Stimulated activated CD4-positive, alpha-beta T cell treated with anti-CD3 and anti-CD28 coated beads, Interleukin-1b, Interleukin-23, amount 100 ng/mL, for 24 hours (primary cell): ENCODE measurements at regions not wholly inside any gene's neighbourhood (a gene's known extent, or its start where the extent isn't known, plus 50 kb on each side); places are given as distances from the start of the nearest gene placed in this dataset.

Source experiments
- DNase-seq, 4 experiments: peaks; one replicate each; pipeline ENCODE4 v3.0.0-alpha.2; 2020; ENCODE audit warnings: low read depth in 4 of 4, low spot score in 1 of 4

- no peak for DNase-seq
Observed at GRCh38 chr6:113646701-113647100, 210.4 kb upstream of the MARCKS start.

- no peak for DNase-seq
Observed at GRCh38 chr6:113647143-113647889, 209.8 kb upstream of the MARCKS start.

GRCh38 chr6:113648698-113649097 is 208.4 kb upstream of the MARCKS start:
- DNase-seq, result no peak

- no peak for DNase-seq
Observed at GRCh38 chr6:113649276-113649675, 207.9 kb upstream of the MARCKS start.

DNA sequence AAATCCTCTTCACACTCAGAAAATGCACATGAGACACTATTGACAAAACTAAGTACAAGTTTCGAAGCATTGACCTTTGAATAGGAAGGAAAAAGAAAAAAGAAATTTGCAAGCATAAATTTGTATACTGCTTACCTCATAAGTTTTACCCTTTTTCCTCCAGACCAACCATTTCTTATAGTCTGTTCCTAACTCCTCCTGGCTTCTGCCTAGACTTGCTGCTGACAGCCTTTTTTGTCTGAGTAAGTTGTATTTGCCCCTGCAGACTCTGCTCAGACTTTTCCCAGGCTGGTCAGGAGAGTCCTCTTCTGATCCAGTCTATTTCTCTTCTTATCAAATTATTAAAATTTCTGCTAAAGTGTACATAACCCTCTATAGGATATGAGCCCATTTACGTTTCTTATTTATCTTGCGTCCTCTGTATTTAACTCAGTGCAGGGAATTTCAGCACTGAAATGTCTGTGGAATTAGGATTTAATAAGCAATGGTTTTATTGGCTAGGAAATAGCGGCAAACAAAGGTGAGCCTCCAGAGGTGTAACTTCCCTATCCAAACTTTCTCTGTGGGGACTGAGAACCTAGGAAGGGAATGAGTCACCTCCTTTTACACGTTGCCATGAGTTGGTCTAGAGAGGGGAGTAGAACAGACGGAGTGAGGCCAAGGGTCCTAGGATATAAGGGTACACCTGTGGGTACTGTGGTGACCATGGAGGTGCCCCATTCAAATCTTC is 207.1 kb upstream of the MARCKS start:
- DNase-seq, result no peak

DNA sequence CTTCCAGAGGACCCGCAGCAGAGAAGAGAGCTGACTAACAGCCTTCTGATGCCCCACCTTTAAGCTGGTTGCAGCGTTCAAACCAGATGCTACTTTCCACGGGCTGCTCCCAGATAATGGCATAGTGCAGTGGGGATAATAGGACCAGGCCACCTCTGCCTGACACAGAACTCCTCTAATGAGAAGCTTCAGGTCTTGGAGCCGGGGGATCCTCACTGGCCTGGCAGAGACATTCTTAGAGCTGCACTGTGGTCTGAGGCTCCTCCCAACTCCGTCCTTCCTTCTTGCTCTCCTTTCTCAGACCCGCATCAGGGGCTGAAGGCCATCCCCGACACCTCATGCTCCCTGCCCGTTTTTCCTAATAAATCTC is 206.6 kb upstream of the MARCKS start:
- DNase-seq, result no peak

DNA sequence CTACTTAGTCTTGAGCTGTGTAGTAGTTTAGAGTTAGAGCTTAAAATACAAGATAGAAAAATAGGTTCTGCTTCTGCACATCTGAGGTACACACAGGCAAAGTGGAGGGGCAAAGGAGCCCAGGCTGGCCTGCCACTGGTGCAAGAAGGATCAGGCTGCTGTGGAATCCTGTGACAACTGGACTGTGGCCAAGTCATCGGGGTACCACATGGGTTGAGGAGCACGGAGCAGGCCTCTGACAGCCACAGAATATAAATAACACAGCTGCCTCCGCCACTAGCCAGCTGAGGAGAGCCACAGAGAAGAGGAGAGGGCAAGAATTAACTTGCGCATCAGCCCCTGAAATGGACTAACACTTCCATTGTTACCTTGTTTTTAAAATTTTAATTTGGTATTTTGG is 206.0 kb upstream of the MARCKS start:
- DNase-seq, result no peak

DNA sequence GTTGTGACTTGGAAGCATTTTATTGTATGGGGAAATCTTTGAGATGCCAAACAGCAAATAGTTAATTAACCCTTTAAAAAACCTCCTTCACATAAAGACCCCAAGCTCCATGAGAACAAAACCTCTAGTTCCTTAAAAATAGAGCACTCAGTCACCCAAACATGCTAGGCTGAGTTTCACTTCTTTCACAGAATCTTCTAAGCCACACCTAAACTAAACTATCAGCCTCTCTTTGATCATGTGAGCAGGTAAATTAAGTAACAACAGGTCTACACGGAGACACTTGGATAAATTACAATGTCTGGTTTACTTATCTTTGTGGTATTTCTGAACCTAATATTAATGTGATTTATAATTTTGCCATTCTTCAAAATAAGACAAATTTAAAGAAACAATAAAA is 205.2 kb upstream of the MARCKS start:
- no peak for DNase-seq

- no peak for DNase-seq
Observed at GRCh38 chr6:113653275-113653674, 203.9 kb upstream of the MARCKS start.

DNA sequence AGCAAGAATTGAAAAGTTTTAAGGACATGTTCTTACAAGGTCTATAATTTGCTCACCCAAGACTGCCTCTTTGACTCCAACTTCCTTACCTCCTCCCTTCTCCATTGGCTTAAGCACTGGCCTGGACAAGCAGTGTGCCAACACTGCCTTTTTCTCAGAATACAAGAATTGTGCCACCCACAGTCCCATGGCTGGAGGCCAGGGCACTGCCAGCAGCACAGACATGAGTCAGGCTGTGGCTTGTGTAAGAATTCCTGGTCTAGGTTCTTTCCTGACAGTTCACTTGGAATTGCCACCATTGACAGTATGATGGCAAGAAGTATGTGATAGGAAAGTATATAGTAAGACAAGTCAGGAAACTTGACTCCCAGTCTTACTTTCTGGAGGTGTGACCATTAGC is 202.7 kb upstream of the MARCKS start:
- no peak for DNase-seq

DNA sequence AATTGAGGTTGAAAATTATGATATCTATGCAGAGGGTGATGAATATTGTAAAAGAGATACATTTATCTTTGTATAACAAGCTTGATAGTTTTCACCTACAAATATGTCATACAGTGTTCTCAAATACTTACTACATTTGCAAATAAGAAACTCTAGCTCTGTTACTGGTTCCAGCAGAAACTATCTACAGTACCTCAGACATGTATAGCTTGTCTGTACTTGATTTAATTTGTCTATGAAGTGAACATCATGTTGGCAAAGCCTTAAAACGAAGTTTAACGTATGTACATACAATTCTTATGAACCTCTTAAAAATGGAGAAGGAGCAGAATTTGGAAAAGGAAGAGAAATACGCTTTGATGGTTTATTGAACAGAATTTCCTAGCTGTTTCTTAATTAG is 201.4 kb upstream of the MARCKS start:
- no peak for DNase-seq

GRCh38 chr6:113659762-113660404 is 197.3 kb upstream of the MARCKS start:
- DNase-seq, result no peak

DNA sequence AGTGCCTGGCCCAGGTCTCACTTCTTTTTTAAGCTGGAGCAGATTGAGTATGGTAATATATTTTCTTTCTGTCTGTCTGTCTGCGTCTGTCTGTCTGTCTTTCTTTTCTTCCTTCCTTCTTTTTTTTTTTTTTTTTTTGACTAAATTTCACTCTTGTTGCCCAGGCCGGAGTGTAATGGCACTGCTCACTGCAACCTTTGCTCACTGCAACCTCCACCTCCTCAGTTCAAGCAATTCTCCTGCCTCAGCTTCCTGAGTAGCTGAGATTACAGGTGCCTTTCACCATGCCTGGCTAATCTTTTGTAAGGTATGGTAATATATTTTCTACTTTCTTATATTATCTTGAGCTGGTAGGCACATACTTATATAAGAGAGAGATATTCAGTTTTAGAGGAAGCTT is 196.3 kb upstream of the MARCKS start:
- no peak for DNase-seq

- no peak for DNase-seq
Observed at GRCh38 chr6:113662093-113662665, 195.0 kb upstream of the MARCKS start.

GRCh38 chr6:113662688-113663333 is 194.3 kb upstream of the MARCKS start:
- no peak for DNase-seq

GRCh38 chr6:113664909-113665308 is 192.2 kb upstream of the MARCKS start:
- DNase-seq, result no peak

DNA sequence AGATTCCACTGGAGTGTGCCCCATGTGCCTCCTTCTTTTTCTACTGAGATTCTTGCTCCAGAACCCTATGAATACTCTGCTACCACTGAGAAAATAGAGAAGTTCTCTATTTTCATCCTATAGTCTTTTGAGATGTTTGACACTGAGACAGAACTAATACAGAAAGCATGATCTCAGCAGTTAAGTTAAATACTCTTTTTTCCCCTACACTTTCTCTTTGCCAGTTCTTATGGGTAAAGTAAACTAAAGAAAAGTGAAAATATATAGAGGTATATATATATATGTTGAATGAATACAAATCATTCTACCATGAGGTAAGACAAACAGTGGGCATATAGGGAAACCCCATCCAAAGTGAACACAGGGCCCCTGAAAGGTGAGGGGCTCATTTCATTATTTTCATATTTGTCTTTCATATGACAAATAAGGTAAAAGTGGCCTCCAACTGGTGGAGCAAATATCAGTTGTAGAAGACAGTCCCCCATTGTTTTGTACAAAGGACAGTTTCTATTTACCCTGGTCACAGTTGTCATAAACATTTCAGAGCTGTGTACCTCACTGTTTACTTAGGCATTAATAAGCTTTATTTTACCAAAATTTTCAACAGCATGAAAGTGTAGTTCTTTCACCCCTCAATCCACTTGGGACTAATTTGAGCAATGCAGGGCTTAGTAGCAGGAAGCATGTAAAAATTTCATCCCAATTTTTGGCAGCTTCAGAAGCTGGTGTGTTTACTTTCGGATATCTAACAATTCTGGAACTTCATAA is 188.3 kb upstream of the MARCKS start:
- no peak for DNase-seq

- no peak for DNase-seq
Observed at GRCh38 chr6:113669606-113670005, 187.5 kb upstream of the MARCKS start.

DNA sequence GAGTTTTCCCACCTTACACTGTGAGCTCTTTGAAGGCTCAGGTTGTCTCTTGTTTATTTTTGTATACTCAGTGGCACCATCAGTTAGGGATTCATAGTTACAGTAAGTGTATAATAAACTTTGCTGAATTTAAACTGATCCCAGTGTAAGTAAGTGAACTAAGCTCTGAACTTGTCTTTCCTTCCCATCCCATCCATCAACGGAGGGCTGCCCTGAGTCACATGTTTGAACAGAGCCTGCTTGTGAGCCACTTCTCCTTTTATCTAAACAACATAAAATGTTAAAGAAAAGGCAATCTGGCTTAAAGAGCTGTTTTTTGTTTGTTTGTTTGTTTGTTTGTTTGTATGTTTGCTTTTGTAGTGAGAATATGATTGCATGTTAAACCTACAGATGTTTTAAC is 185.7 kb upstream of the MARCKS start:
- no peak for DNase-seq

DNA sequence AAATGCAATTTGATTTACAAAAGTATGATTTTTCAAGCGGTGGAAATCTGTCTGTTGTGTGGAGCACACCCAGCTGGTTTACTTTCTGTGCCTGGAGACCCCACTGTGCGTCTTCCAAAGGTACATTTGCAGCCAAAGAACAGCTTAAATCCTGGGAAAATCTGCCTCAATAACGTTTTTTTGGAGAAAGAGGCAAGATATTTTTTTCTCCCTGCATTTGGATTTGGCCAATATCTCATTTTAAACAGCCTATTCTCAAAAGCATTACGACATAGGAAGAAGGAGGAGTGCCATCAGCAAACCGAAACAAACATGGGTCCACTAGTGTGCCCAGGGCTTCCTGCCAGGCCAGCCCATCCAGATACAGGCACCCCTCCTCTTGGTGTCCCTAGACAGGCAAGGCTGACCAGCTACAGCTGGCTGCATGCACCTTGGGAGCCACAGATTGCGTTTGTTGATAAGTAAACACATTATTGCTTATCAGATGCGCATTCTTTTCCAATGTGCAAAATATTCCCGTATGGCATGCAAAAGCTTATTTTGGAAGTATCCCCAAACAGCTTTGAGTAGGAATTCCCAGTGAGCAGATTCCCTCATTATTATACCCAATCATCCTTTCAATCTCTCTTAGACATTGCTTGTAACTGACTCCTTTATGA is 184.5 kb upstream of the MARCKS start:
- DNase-seq, result no peak
